Calu3 (cell line): ENCODE measurements at regions not wholly inside any gene's neighbourhood (a gene's known extent, or its start where the extent isn't known, plus 50 kb on each side); places are given as distances from the start of the nearest gene placed in this dataset.
"Not testable (repeated sequence)": the region's sequence is repeated elsewhere in the genome, so short reads cannot be mapped to it uniquely, and the experiment has no call there.

ENCODE experiments used
- BruUV-seq: library from RNA; stranded (reverse); fragments of 400-500 nt; replicated peaks from 2 replicates; lab custom pipeline; 2021; lab: Mats Ljungman, UMichigan
- CTCF ChIA-PET: fragments of 300-600 bp; sonication (Branson Sonifier 250); formaldehyde crosslinking; loops from one replicate; lab custom pipeline; 2022; ENCODE audit warnings: antibody characterized with exemption; lab: Charles Lee
- DNase-seq: peaks from one replicate; pipeline ENCODE4 v3.0.0; 2022
- H3K27ac Mint-ChIP-seq: one replicate; pipeline ENCODE4 v1.8.0; 2022; ENCODE audit warnings: mixed read lengths; ENCODE audit not compliant: unreplicated experiment
- H3K27me3 Mint-ChIP-seq: one replicate; pipeline ENCODE4 v1.8.0; 2022; ENCODE audit warnings: mixed read lengths; ENCODE audit not compliant: unreplicated experiment
- H3K36me3 Mint-ChIP-seq: one replicate; pipeline ENCODE4 v1.8.0; 2022; ENCODE audit warnings: mild to moderate bottlenecking, moderate library complexity, mixed read lengths; ENCODE audit not compliant: insufficient read depth, unreplicated experiment
- H3K4me1 Mint-ChIP-seq: one replicate; pipeline ENCODE4 v1.8.0; 2022; ENCODE audit warnings: mild to moderate bottlenecking, low read depth, mixed read lengths; ENCODE audit not compliant: unreplicated experiment
- H3K4me3 Mint-ChIP-seq: one replicate; pipeline ENCODE4 v1.8.0; 2022; ENCODE audit warnings: mild to moderate bottlenecking, low read depth, moderate library complexity, mixed read lengths; ENCODE audit not compliant: unreplicated experiment
- H3K9me3 Mint-ChIP-seq: one replicate; pipeline ENCODE4 v1.8.0; 2022; ENCODE audit warnings: low read depth, mixed read lengths; ENCODE audit not compliant: unreplicated experiment
- CTCF ChIP-seq: fragments of 200-600 bp; IDR thresholded peaks from one replicate; pipeline ENCODE4 v1.8.0; 2022; ENCODE audit warnings: antibody characterized with exemption; ENCODE audit not compliant: unreplicated experiment
- intact Hi-C: fragments of 100-400 bp; cut with micrococcal nuclease; formaldehyde crosslinking; loops from one replicate; pipeline ENCODE4 v1.10.0; 2022; ENCODE audit not compliant: unreplicated experiment

- Mint-ChIP-seq H3K4me3 (no peak overlapping the region), H3K27me3 (no peaks in the 10 kb centered on the region), H3K36me3 (no peaks in the 10 kb centered on the region), H3K27ac (no peak overlapping the region), H3K4me1 (no peaks in the 10 kb centered on the region), H3K9me3 (no peaks in the 10 kb centered on the region)
- TF ChIP-seq CTCF: no peak
- intact Hi-C loops: no loop called here
- BruUV-seq: no TSS peak
- CTCF ChIA-PET: no interaction called here
- DNase-seq: no peak
Observed at GRCh38 chr13:61546911-61547310, 131.3 kb upstream of the PCDH20 start.

GRCh38 chr13:61546413-61546812 lies 130.8 kb upstream of the PCDH20 start:
- BruUV-seq: no TSS peak
- Mint-ChIP-seq H3K36me3 (no peaks in the 10 kb centered on the region), H3K4me3 (no peak overlapping the region), H3K9me3 (no peaks in the 10 kb centered on the region), H3K27ac (no peak overlapping the region), H3K27me3 (no peaks in the 10 kb centered on the region), H3K4me1 (no peaks in the 10 kb centered on the region)
- no peak for TF ChIP-seq CTCF
- DNase-seq: no peak
- CTCF ChIA-PET: no interaction called here
- intact Hi-C loops: no loop called here

GRCh38 chr13:61536433-61536832 lies 120.8 kb upstream of the PCDH20 start:
- Mint-ChIP-seq H3K27ac (no peak overlapping the region), H3K9me3 (peaks cover 2% of the 10 kb centered on the region), H3K4me1 (no peaks in the 10 kb centered on the region), H3K36me3 (no peaks in the 10 kb centered on the region), H3K4me3 (no peak overlapping the region), H3K27me3 (no peaks in the 10 kb centered on the region)
- intact Hi-C loops: no loop called here
- CTCF ChIA-PET: no interaction called here
- BruUV-seq: no TSS peak
- DNase-seq: no peak
- TF ChIP-seq CTCF: no peak

GRCh38 chr13:61531383-61532065 lies 115.9 kb upstream of the PCDH20 start:
- DNase-seq: no peak
- H3K27me3 Mint-ChIP-seq: no peaks in the 10 kb centered on the region
- intact Hi-C loops: no loop called here
- no peak for TF ChIP-seq CTCF
- H3K36me3 Mint-ChIP-seq: no peaks in the 10 kb centered on the region
- no TSS peak for BruUV-seq
- H3K27ac Mint-ChIP-seq: no peak overlapping the region
- CTCF ChIA-PET: no interaction called here
- H3K4me3 Mint-ChIP-seq: no peak overlapping the region
- H3K9me3 Mint-ChIP-seq: peaks cover 2% of the 10 kb centered on the region
- H3K4me1 Mint-ChIP-seq: no peaks in the 10 kb centered on the region

GRCh38 chr13:61519214-61519613 lies 103.6 kb upstream of the PCDH20 start:
- H3K9me3 Mint-ChIP-seq, CTCF ChIA-PET, intact Hi-C loops, DNase-seq, H3K4me1 Mint-ChIP-seq, BruUV-seq, H3K27me3 Mint-ChIP-seq, H3K36me3 Mint-ChIP-seq, H3K4me3 Mint-ChIP-seq, H3K27ac Mint-ChIP-seq: not testable (repeated sequence)
